ENCODE measurements at regions not wholly inside any gene's neighbourhood (a gene's known extent, or its start where the extent isn't known, plus 50 kb on each side); places are given as distances from the start of the nearest gene placed in this dataset.

GRCh38 chr10:130757271-130757670 is 554.2 kb downstream of the TCERG1L start:
- Histone ChIP-seq H3K27me3 (ENCODE audit: insufficient read depth) (no peaks in the 10 kb centered on the region), H3K27ac (ENCODE audit: low read depth) (no peak overlapping the region), H3K4me2 (no peak overlapping the region), H3K79me2 (replicated peaks; ENCODE audit: insufficient read depth) (no peaks in the 10 kb centered on the region), H3K9me2 (ENCODE audit: insufficient read depth) (no peaks in the 10 kb centered on the region), H3K36me3 (ENCODE audit: insufficient read depth) (no peaks in the 10 kb centered on the region), H2AFZ (no peak overlapping the region), H3F3A (replicated peaks; ENCODE audit: low read depth) (no peaks in the 10 kb centered on the region), H3K4me3 (no peak overlapping the region), H3K4me1 (ENCODE audit: insufficient read depth) (no peaks in the 10 kb centered on the region), H4K20me1 (replicated peaks; ENCODE audit: insufficient read depth) (no peaks in the 10 kb centered on the region)
- Mint-ChIP-seq H3K4me3 (no peak overlapping the region), H3K27me3 (ENCODE audit: insufficient read depth, low read depth, poor library complexity) (peaks cover 4% of the 10 kb centered on the region), H3K27ac (no peak overlapping the region), H3K36me3 (ENCODE audit: low read depth) (peaks cover 17% of the 10 kb centered on the region; the same call in 2 of the 3 replicates), H3K4me1 (no peaks in the 10 kb centered on the region), H3K9me3 (peaks cover 70% of the 10 kb centered on the region)
- no peak for TF ChIP-seq ZNF462 (CRISPR knock-in tag; IDR thresholded peaks at IDR 0.05)
- TF ChIP-seq REST (IDR thresholded peaks at IDR 0.05; ENCODE audit: unreplicated experiment), result no peak
- TF ChIP-seq CTCF (conservative IDR thresholded peaks at IDR 0.05; ENCODE audit: low read depth in 2 of 2), result no peak
- no peak for TF ChIP-seq NANOG (IDR thresholded peaks at IDR 0.05; ENCODE audit: borderline replicate concordance)
- TF ChIP-seq EZH2phosphoT487 (IDR thresholded peaks at IDR 0.05; ENCODE audit: unreplicated experiment), result no peak
- no peak for TF ChIP-seq POLR2AphosphoS5 (IDR thresholded peaks at IDR 0.05; ENCODE audit: low read depth)
- TF ChIP-seq EZH2 (IDR thresholded peaks at IDR 0.05; ENCODE audit: low read depth, unreplicated experiment), result no peak
- TF ChIP-seq CREB1 (CRISPR knock-in tag; IDR thresholded peaks at IDR 0.05; ENCODE audit: low read depth), result no peak
- TF ChIP-seq ZNF114 (CRISPR knock-in tag; IDR thresholded peaks at IDR 0.05), result no peak
- no peak for TF ChIP-seq STAT1 (IDR thresholded peaks at IDR 0.05; ENCODE audit: unreplicated experiment)
- no peak for TF ChIP-seq ETS1 (IDR thresholded peaks at IDR 0.05)
- TF ChIP-seq ZNF331 (CRISPR knock-in tag; IDR thresholded peaks at IDR 0.05; ENCODE audit: low read depth), result no peak
- TF ChIP-seq JUNB (IDR thresholded peaks at IDR 0.05; ENCODE audit: unreplicated experiment), result no peak
- DNase-seq (ENCODE audit: low spot score), result no peak
- ATAC-seq, result no peak

Data from GM23338 (cell line).